Osteoblast (primary cell): ENCODE measurements at regions not wholly inside any gene's neighbourhood (a gene's known extent, or its start where the extent isn't known, plus 50 kb on each side); places are given as distances from the start of the nearest gene placed in this dataset.

ENCODE experiments used
- DNase-seq: peaks from one replicate; pipeline ENCODE4 v3.0.0; 2011; ENCODE audit warnings: low spot score, mixed read lengths; ENCODE audit not compliant: insufficient read length; ENCODE audit errors: missing footprints
- H2AFZ ChIP-seq: 2 replicates; pipeline ENCODE4 v1.6.0; 2011; ENCODE audit warnings: mild to moderate bottlenecking, low read length
- H3K27ac ChIP-seq: 2 replicates; pipeline ENCODE4 v1.5.1; 2011; ENCODE audit warnings: mild to moderate bottlenecking, low read depth, low read length, moderate library complexity
- H3K27me3 ChIP-seq: 2 replicates; pipeline ENCODE4 v1.6.0; 2012; ENCODE audit warnings: mild to moderate bottlenecking, control low read depth, inconsistent platforms, low read length, moderate library complexity; ENCODE audit not compliant: insufficient read depth
- H3K36me3 ChIP-seq: 2 replicates; pipeline ENCODE4 v1.5.1; 2011; ENCODE audit warnings: mild to moderate bottlenecking, low read length, control low read depth, moderate library complexity; ENCODE audit not compliant: insufficient read depth
- H3K4me1 ChIP-seq: 2 replicates; pipeline ENCODE4 v1.5.1; 2011; ENCODE audit warnings: mild to moderate bottlenecking, low read length, control low read depth, moderate library complexity; ENCODE audit not compliant: insufficient read depth
- H3K4me2 ChIP-seq: 2 replicates; pipeline ENCODE4 v1.6.0; 2011; ENCODE audit warnings: mild to moderate bottlenecking, low read length; ENCODE audit not compliant: insufficient read depth
- H3K4me3 ChIP-seq: fragments of 200-600 bp; sonication (generic); 3 replicates; pipeline ENCODE4 v1.5.1; 2012; ENCODE audit warnings: mild to moderate bottlenecking, low read length, inconsistent platforms; ENCODE audit not compliant: insufficient read depth
- H3K79me2 ChIP-seq: 2 replicates; pipeline ENCODE4 v1.6.0; 2012; ENCODE audit warnings: mild to moderate bottlenecking, low read length, control low read depth, inconsistent platforms; ENCODE audit not compliant: insufficient read depth
- H3K9me3 ChIP-seq: 2 replicates; pipeline ENCODE4 v1.5.1; 2011; ENCODE audit warnings: low read depth, low read length, control low read depth
- H4K20me1 ChIP-seq: 2 replicates; pipeline ENCODE4 v1.6.0; 2012; ENCODE audit warnings: mild to moderate bottlenecking, low read length, control low read depth; ENCODE audit not compliant: insufficient read depth
- TF ChIP-seq, protein P1 (sequence below): IDR thresholded peaks from 2 replicates; pipeline ENCODE4 v1.5.1; 2011; ENCODE audit warnings: mild to moderate bottlenecking, low read depth, low read length, moderate library complexity; ENCODE audit errors: extremely low read depth

DNA sequence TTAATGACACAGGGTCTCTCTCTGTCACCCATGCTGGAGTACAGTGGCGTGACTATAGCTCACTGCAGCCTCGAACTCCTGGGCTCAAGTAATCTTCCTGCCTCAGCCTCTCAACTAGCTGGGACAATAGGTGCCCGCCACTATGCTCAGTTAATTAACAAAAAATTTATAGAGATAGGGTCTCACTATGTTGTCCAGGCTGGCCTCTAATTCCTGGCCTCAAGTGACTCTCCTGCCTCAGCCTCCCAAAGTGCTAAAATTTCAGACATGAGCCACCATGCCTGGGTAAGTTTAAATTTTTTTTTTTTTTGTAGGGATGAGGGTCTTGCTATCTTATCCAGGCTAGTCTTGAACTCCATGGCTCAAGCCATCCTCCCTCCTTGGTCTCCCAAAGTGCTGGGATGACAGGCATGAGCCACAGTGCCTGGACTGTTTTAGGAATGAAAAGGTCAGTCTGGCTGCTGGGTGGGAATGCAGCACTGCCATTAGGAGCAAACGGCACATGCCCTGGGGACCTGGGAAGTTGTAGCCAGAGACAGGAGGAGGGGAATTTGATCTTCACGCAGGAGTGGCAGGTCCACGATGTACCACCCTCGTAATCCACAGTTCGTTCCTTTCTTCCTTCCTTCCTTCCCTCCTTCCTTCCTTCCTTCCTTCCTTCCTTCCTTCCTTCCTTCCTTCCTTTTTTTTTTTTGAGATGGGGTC is 106.7 kb downstream of the HAPSTR1 start:
- no peak for DNase-seq
- no peaks in the 10 kb centered on the region for H3K9me3 ChIP-seq
- H3K79me2 ChIP-seq = no peaks in the 10 kb centered on the region
- no peak overlapping the region for H3K4me2 ChIP-seq
- no peaks in the 10 kb centered on the region for H3K36me3 ChIP-seq
- no peaks in the 10 kb centered on the region for H3K27me3 ChIP-seq
- no peak overlapping the region for H3K27ac ChIP-seq
- no peaks in the 10 kb centered on the region for H3K4me1 ChIP-seq
- TF ChIP-seq, protein P1, sequence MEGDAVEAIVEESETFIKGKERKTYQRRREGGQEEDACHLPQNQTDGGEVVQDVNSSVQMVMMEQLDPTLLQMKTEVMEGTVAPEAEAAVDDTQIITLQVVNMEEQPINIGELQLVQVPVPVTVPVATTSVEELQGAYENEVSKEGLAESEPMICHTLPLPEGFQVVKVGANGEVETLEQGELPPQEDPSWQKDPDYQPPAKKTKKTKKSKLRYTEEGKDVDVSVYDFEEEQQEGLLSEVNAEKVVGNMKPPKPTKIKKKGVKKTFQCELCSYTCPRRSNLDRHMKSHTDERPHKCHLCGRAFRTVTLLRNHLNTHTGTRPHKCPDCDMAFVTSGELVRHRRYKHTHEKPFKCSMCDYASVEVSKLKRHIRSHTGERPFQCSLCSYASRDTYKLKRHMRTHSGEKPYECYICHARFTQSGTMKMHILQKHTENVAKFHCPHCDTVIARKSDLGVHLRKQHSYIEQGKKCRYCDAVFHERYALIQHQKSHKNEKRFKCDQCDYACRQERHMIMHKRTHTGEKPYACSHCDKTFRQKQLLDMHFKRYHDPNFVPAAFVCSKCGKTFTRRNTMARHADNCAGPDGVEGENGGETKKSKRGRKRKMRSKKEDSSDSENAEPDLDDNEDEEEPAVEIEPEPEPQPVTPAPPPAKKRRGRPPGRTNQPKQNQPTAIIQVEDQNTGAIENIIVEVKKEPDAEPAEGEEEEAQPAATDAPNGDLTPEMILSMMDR = no peak
- H4K20me1 ChIP-seq = no peaks in the 10 kb centered on the region
- no peak overlapping the region for H2AFZ ChIP-seq
- no peak overlapping the region for H3K4me3 ChIP-seq

DNA sequence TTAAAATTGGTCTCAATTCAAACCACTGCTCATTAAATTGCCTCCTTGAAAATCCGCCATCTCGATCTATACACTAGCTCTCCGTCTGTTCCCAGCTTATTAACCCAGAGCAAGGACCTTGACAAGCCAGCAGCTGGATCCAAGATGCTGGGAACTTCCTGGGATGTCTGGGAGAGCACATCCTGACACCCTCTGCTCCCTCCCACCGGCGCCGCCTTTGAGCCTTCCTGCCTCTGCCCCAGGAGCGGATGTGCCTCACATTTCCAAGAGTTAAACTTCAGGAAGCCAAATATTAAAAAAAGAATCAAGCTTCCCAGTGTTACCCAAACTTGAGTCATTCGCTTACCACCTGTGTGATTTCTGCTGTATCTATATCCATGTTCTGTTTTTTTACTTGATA is 107.9 kb downstream of the HAPSTR1 start:
- Histone ChIP-seq H3K4me3 (no peak overlapping the region), H4K20me1 (no peaks in the 10 kb centered on the region), H2AFZ (no peak overlapping the region), H3K27ac (no peak overlapping the region), H3K79me2 (no peaks in the 10 kb centered on the region), H3K9me3 (no peaks in the 10 kb centered on the region), H3K4me1 (no peaks in the 10 kb centered on the region), H3K36me3 (no peaks in the 10 kb centered on the region), H3K27me3 (no peaks in the 10 kb centered on the region), H3K4me2 (no peak overlapping the region)
- no peak for DNase-seq
- TF ChIP-seq, protein P1 = no peak

DNA sequence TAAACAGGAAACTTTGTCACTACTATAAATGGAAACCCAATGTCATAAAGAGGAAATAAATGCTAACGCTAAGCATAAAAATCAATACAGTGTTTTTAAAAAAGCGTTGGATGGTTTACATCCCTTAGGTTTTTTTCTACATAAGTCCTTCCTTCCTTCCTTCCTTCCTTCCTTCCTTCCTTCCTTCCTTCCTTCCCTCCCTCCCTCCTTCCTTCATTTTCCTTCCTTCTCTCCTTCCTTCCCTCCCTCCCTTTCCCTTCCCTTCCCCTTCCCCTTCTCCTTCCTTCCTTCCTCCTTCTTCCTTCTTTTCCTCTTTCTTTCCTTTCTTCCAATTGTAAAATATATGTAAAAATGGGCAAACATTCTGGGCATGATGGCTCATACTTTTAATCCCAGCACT is 108.3 kb downstream of the HAPSTR1 start:
- Histone ChIP-seq H3K4me3 (no peak overlapping the region), H3K79me2 (no peaks in the 10 kb centered on the region), H3K9me3 (no peaks in the 10 kb centered on the region)

DNA sequence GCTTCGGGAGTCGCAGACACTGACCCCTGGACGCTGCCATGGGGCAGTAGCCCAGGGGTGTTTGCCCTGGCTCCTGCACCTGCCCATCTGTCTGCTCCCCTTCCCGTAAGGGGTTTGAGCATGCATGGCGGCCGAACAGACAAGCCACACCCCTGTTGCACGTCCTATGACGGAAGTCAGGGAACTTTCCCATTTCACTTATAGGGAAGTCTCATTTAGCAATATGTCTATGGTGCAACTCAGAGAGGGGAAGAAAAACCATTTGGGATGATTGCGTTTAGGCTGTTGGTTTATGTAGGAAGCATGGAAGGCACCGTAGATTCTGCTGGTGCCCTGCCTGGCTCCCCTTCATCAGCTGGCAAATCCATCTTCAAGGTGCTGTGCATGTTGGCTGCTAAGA is 112.5 kb downstream of the HAPSTR1 start:
- H3K9me3 ChIP-seq = no peaks in the 10 kb centered on the region
- H3K4me2 ChIP-seq = no peak overlapping the region
- DNase-seq = no peak
- TF ChIP-seq, protein P1 = no peak
- no peaks in the 10 kb centered on the region for H3K79me2 ChIP-seq
- no peaks in the 10 kb centered on the region for H3K4me1 ChIP-seq
- no peaks in the 10 kb centered on the region for H4K20me1 ChIP-seq
- no peak overlapping the region for H2AFZ ChIP-seq
- no peak overlapping the region for H3K27ac ChIP-seq
- no peaks in the 10 kb centered on the region for H3K27me3 ChIP-seq
- H3K4me3 ChIP-seq = no peak overlapping the region
- no peaks in the 10 kb centered on the region for H3K36me3 ChIP-seq

More for the DNA sequence above, 108.3 kb downstream of the HAPSTR1 start:
- DNase-seq = no peak
- H3K4me2 ChIP-seq = no peak overlapping the region
- no peak overlapping the region for H3K27ac ChIP-seq
- no peak overlapping the region for H2AFZ ChIP-seq
- H3K27me3 ChIP-seq = no peaks in the 10 kb centered on the region
- H4K20me1 ChIP-seq = no peaks in the 10 kb centered on the region
- no peaks in the 10 kb centered on the region for H3K4me1 ChIP-seq
- TF ChIP-seq, protein P1 = no peak
- no peaks in the 10 kb centered on the region for H3K36me3 ChIP-seq
